T-cell (primary cell): ENCODE measurements at regions not wholly inside any gene's neighbourhood (a gene's known extent, or its start where the extent isn't known, plus 50 kb on each side); places are given as distances from the start of the nearest gene placed in this dataset.

Experiments used
- ATAC-seq, 4 experiments: fragments of 200-7000 bp in 3 of 4; fragments of 150-1000 bp in 1 of 4; cut with Tn5 transposase; replicated peaks in 1 of 4; 1 replicate in 3 of 4; 2 replicates in 1 of 4; pipeline ENCODE4 v1.10.0; 2021; ENCODE audit warnings: moderate library complexity in 3 of 4, mild to moderate bottlenecking in 2 of 4, moderate number of reproducible peaks in 1 of 4
- CTCF ChIA-PET, 2 donors: fragments of 300-600 bp; sonication (Branson Sonifier 250); formaldehyde crosslinking; loops; one replicate each; lab custom pipeline; 2022; ENCODE audit warnings: antibody characterized with exemption in 2 of 2; lab: Charles Lee
- POLR2A ChIA-PET, 2 donors: fragments of 300-600 bp; sonication (Branson Sonifier 250); formaldehyde crosslinking; loops; one replicate each; lab custom pipeline; 2022; ENCODE audit warnings: antibody characterized with exemption in 2 of 2; lab: Charles Lee
- DNase-seq, 35 experiments: peaks; one replicate each; pipeline versions ENCODE4 v3.0.0 to v3.0.0-alpha.2; 2013 to 2023
- H3K27ac ChIP-seq: one replicate; pipeline ENCODE4 v1.5.1; 2013; ENCODE audit warnings: low read length
- H3K27me3 ChIP-seq, 2 experiments: replicated peaks in 1 of 2; 1 replicate in 1 of 2; 2 replicates in 1 of 2; pipeline versions ENCODE4 v1.6.1 to v1.7.0; 2013; ENCODE audit warnings: low read length in 1 of 2, mixed read lengths in 1 of 2; ENCODE audit not compliant: control insufficient read depth in 2 of 2, insufficient read depth in 2 of 2; ENCODE audit errors: extremely low read depth in 1 of 2
- H3K36me3 ChIP-seq, 2 donors: 1 replicate in 1 of 2; 2 replicates in 1 of 2; pipeline versions ENCODE4 v1.6.1 to v1.7.0; 2013; ENCODE audit warnings: low read length in 1 of 2; ENCODE audit not compliant: control insufficient read depth in 2 of 2, insufficient read depth in 1 of 2; ENCODE audit errors: extremely low read depth in 1 of 2
- H3K4me1 ChIP-seq, 2 experiments: 1 replicate in 1 of 2; 2 replicates in 1 of 2; pipeline versions ENCODE4 v1.6.1 to v1.7.0; 2013; ENCODE audit warnings: low read length in 2 of 2, mixed read lengths in 1 of 2; ENCODE audit not compliant: insufficient read depth in 2 of 2, control insufficient read depth in 1 of 2; ENCODE audit errors: extremely low read depth in 1 of 2
- H3K4me3 ChIP-seq, 2 donors: 1 replicate in 1 of 2; 2 replicates in 1 of 2; pipeline versions ENCODE4 v1.5.1 to v1.7.0; 2013; ENCODE audit warnings: mild to moderate bottlenecking in 2 of 2, low read length in 1 of 2, moderate library complexity in 1 of 2; ENCODE audit not compliant: control insufficient read depth in 1 of 2; ENCODE audit errors: extremely low read depth in 1 of 2
- H3K9me3 ChIP-seq: 2 replicates; pipeline ENCODE4 v1.7.0; 2013
- H3K27ac Mint-ChIP-seq, 2 donors: one replicate each; pipeline ENCODE4 v1.8.0; 2020 to 2021; ENCODE audit warnings: mild to moderate bottlenecking in 2 of 2, mixed read lengths in 2 of 2
- H3K27me3 Mint-ChIP-seq, 2 donors: one replicate each; pipeline ENCODE4 v1.8.0; 2021 to 2022; ENCODE audit warnings: mixed read lengths in 2 of 2
- H3K36me3 Mint-ChIP-seq: one replicate; pipeline ENCODE4 v1.8.0; 2021; ENCODE audit warnings: mixed read lengths
- H3K4me1 Mint-ChIP-seq, 3 donors: one replicate each; pipeline ENCODE4 v1.8.0; 2020 to 2022; ENCODE audit warnings: mixed read lengths in 3 of 3, mild to moderate bottlenecking in 1 of 3
- H3K4me3 Mint-ChIP-seq, 3 donors: one replicate each; pipeline ENCODE4 v1.8.0; 2020 to 2022; ENCODE audit warnings: mild to moderate bottlenecking in 3 of 3, mixed read lengths in 3 of 3, moderate library complexity in 3 of 3
- H3K9me3 Mint-ChIP-seq, 3 donors: one replicate each; pipeline ENCODE4 v1.8.0; 2020 to 2022; ENCODE audit warnings: mixed read lengths in 3 of 3
- WGBS: methylation state at CpG from one replicate; pipeline ENCODE4 v1.1.5; 2013; ENCODE audit warnings: missing lambda C conversion rate; ENCODE audit not compliant: insufficient coverage; 5-methylcytosine and 5-hydroxymethylcytosine counted together

GRCh38 chr3:30081904-30082303 lies 524.5 kb upstream of the TGFBR2 start:
- H3K27ac Mint-ChIP-seq: no peak overlapping the region
- no peak overlapping the region for H3K4me3 Mint-ChIP-seq
- ChIA-PET CTCF (no interaction called here), POLR2A (interaction anchor here (0.6 to 0.8 kb wide), 2 partner anchors 113 to 1596 kb away, joined by 3 to 8 read pairs; no protein-coding TSS in a partner anchor)
- Histone ChIP-seq H3K4me1 (peaks cover 0 to 5% of the 10 kb centered on the region in 2 experiments), H3K27ac (no peak overlapping the region), H3K9me3 (no peaks in the 10 kb centered on the region), H3K27me3 (no peaks in the 10 kb centered on the region), H3K4me3 (no peak overlapping the region), H3K36me3 (no peaks in the 10 kb centered on the region)
- ATAC-seq (no peak), DNase-seq (no peak)
- H3K27me3 Mint-ChIP-seq: peaks cover 4 to 9% of the 10 kb centered on the region in 2 donors
- H3K36me3 Mint-ChIP-seq: no peaks in the 10 kb centered on the region
- WGBS: 83% methylated on average over 2 of the region's 3 CpGs
- H3K9me3 Mint-ChIP-seq: no peaks in the 10 kb centered on the region
- peaks cover 8 to 14% (median 12%) of the 10 kb centered on the region in 3 donors for H3K4me1 Mint-ChIP-seq

- ChIA-PET POLR2A (interaction anchor here in 1 of 2 donors (0.8 kb wide), 1 partner anchor 113 kb away, joined by 3 read pairs; no protein-coding TSS in a partner anchor), CTCF (no interaction called here)
- H3K27ac ChIP-seq: no peak overlapping the region
- no peak overlapping the region for H3K27ac Mint-ChIP-seq
- H3K4me1 Mint-ChIP-seq: peaks cover 8 to 14% (median 12%) of the 10 kb centered on the region in 3 donors
- peaks cover 4 to 10% of the 10 kb centered on the region in 2 donors for H3K27me3 Mint-ChIP-seq
- H3K27me3 ChIP-seq: no peaks in the 10 kb centered on the region
- H3K36me3 ChIP-seq: no peaks in the 10 kb centered on the region
- no peaks in the 10 kb centered on the region for H3K36me3 Mint-ChIP-seq
- DNase-seq (no peak), ATAC-seq (no peak)
- 62% methylated on average over 3 of the region's 7 CpGs for WGBS
- peaks cover 0 to 5% of the 10 kb centered on the region in 2 experiments for H3K4me1 ChIP-seq
- H3K4me3 ChIP-seq: no peak overlapping the region
- no peaks in the 10 kb centered on the region for H3K9me3 Mint-ChIP-seq
- no peak overlapping the region for H3K4me3 Mint-ChIP-seq
- no peaks in the 10 kb centered on the region for H3K9me3 ChIP-seq
Measured at GRCh38 chr3:30082652-30083051, 523.7 kb upstream of the TGFBR2 start.

GRCh38 chr3:30083315-30083714 lies 523.1 kb upstream of the TGFBR2 start:
- 90% methylated on average over 2 of the region's 4 CpGs for WGBS
- H3K27me3 Mint-ChIP-seq: peaks cover 4 to 12% of the 10 kb centered on the region in 2 donors
- CTCF ChIA-PET: no interaction called here

GRCh38 chr3:30084316-30084715 lies 522.1 kb upstream of the TGFBR2 start:
- Mint-ChIP-seq H3K4me1 (peaks cover 8 to 14% (median 12%) of the 10 kb centered on the region in 3 donors), H3K4me3 (no peak overlapping the region), H3K9me3 (no peaks in the 10 kb centered on the region), H3K27me3 (peaks cover 6 to 12% of the 10 kb centered on the region in 2 donors), H3K27ac (no peak overlapping the region), H3K36me3 (no peaks in the 10 kb centered on the region)
- no CpG with 5 or more reads among the region's 5 CpGs for WGBS
- Histone ChIP-seq H3K9me3 (no peaks in the 10 kb centered on the region), H3K4me1 (peaks cover 0 to 5% of the 10 kb centered on the region in 2 experiments), H3K27ac (no peak overlapping the region), H3K27me3 (peaks cover 0 to 6% of the 10 kb centered on the region in 2 experiments), H3K36me3 (no peaks in the 10 kb centered on the region), H3K4me3 (no peak overlapping the region)
- CTCF ChIA-PET: interaction anchor here in 1 of 2 donors (0.6 kb wide), 1 partner anchor 612 kb away, joined by 4 read pairs; no protein-coding TSS in a partner anchor
- DNase-seq (no peak), ATAC-seq (no peak)
- POLR2A ChIA-PET: no interaction called here

More at GRCh38 chr3:30083315-30083714, 523.1 kb upstream of the TGFBR2 start:
- ATAC-seq (no peak), DNase-seq (no peak)
- H3K36me3 ChIP-seq: no peaks in the 10 kb centered on the region
- no peak overlapping the region for H3K4me3 ChIP-seq
- no peak overlapping the region for H3K27ac ChIP-seq
- no peaks in the 10 kb centered on the region for H3K9me3 ChIP-seq
- Mint-ChIP-seq H3K4me1 (peaks cover 8 to 14% (median 12%) of the 10 kb centered on the region in 3 donors), H3K36me3 (no peaks in the 10 kb centered on the region), H3K9me3 (no peaks in the 10 kb centered on the region), H3K4me3 (no peak overlapping the region), H3K27ac (no peak overlapping the region)
- H3K27me3 ChIP-seq: peaks cover 0 to 1% of the 10 kb centered on the region in 2 experiments
- POLR2A ChIA-PET: no interaction called here
- peaks cover 0 to 5% of the 10 kb centered on the region in 2 experiments for H3K4me1 ChIP-seq

- H3K4me1 ChIP-seq: peaks cover 0 to 5% of the 10 kb centered on the region in 2 experiments
- H3K4me3 ChIP-seq: no peak overlapping the region
- POLR2A ChIA-PET: no interaction called here
- no peak overlapping the region for H3K27ac Mint-ChIP-seq
- H3K27me3 Mint-ChIP-seq: peaks cover 6 to 12% of the 10 kb centered on the region in 2 donors
- H3K36me3 ChIP-seq: no peaks in the 10 kb centered on the region
- H3K36me3 Mint-ChIP-seq: no peaks in the 10 kb centered on the region
- no peak for ATAC-seq
- no peaks in the 10 kb centered on the region for H3K9me3 Mint-ChIP-seq
- WGBS: 100% methylated on average over 3 of the region's 3 CpGs
- H3K4me1 Mint-ChIP-seq: peaks cover 8 to 14% (median 12%) of the 10 kb centered on the region in 3 donors
- DNase-seq: no peak
- no peaks in the 10 kb centered on the region for H3K9me3 ChIP-seq
- CTCF ChIA-PET: no interaction called here
- no peak overlapping the region for H3K4me3 Mint-ChIP-seq
- peaks cover 0 to 6% of the 10 kb centered on the region in 2 experiments for H3K27me3 ChIP-seq
- no peak overlapping the region for H3K27ac ChIP-seq
Measured at GRCh38 chr3:30084971-30085403, 521.4 kb upstream of the TGFBR2 start.

GRCh38 chr3:30085486-30085885 lies 520.9 kb upstream of the TGFBR2 start:
- H3K27me3 ChIP-seq: peaks cover 0 to 6% of the 10 kb centered on the region in 2 experiments
- POLR2A ChIA-PET: no interaction called here
- no peak for ATAC-seq
- H3K27me3 Mint-ChIP-seq: peaks cover 7 to 13% of the 10 kb centered on the region in 2 donors
- H3K9me3 ChIP-seq: no peaks in the 10 kb centered on the region
- CTCF ChIA-PET: no interaction called here
- no peak for DNase-seq
- no peak overlapping the region for H3K27ac ChIP-seq
- no peaks in the 10 kb centered on the region for H3K36me3 Mint-ChIP-seq
- WGBS: 17% methylated on average over 1 of the region's 1 CpG
- H3K36me3 ChIP-seq: no peaks in the 10 kb centered on the region
- no peak overlapping the region for H3K27ac Mint-ChIP-seq
- H3K4me1 Mint-ChIP-seq: peaks cover 8 to 14% (median 12%) of the 10 kb centered on the region in 3 donors
- no peak overlapping the region for H3K4me3 ChIP-seq
- H3K9me3 Mint-ChIP-seq: no peaks in the 10 kb centered on the region
- peaks cover 0 to 5% of the 10 kb centered on the region in 2 experiments for H3K4me1 ChIP-seq
- no peak overlapping the region for H3K4me3 Mint-ChIP-seq
